Naive B cell (primary cell): ENCODE measurements at regions not wholly inside any gene's neighbourhood (a gene's known extent, or its start where the extent isn't known, plus 50 kb on each side); places are given as distances from the start of the nearest gene placed in this dataset.

Experiments
- ATAC-seq, 2 donors: fragments of 150-1000 bp; cut with Tn5 transposase; 2 replicates each; pipeline ENCODE4 v1.10.0; 2021; ENCODE audit warnings: low read depth in 2 of 2, mild to moderate bottlenecking in 2 of 2, moderate library complexity in 2 of 2
- DNase-seq: peaks from one replicate; pipeline ENCODE4 v3.0.0; 2022
- H3K27ac Mint-ChIP-seq, 6 donors: one replicate each; pipeline ENCODE4 v1.8.0; 2020 to 2022; ENCODE audit warnings: mild to moderate bottlenecking in 6 of 6, mixed read lengths in 6 of 6, moderate library complexity in 5 of 6, inconsistent platforms in 2 of 6
- H3K27me3 Mint-ChIP-seq, 3 donors: one replicate each; pipeline ENCODE4 v1.8.0; 2021 to 2022; ENCODE audit warnings: mixed read lengths in 3 of 3, mild to moderate bottlenecking in 1 of 3
- H3K36me3 Mint-ChIP-seq, 2 donors: one replicate each; pipeline ENCODE4 v1.8.0; 2020 to 2022; ENCODE audit warnings: mixed read lengths in 2 of 2, inconsistent platforms in 1 of 2, mild to moderate bottlenecking in 1 of 2
- H3K4me1 Mint-ChIP-seq, 3 donors: one replicate each; pipeline ENCODE4 v1.8.0; 2020 to 2022; ENCODE audit warnings: mixed read lengths in 3 of 3, inconsistent platforms in 1 of 3, mild to moderate bottlenecking in 1 of 3, moderate library complexity in 1 of 3
- H3K4me3 Mint-ChIP-seq, 8 donors: one replicate each; pipeline ENCODE4 v1.8.0; 2020 to 2022; ENCODE audit warnings: mild to moderate bottlenecking in 8 of 8, mixed read lengths in 8 of 8, moderate library complexity in 8 of 8, inconsistent platforms in 2 of 8
- H3K9me3 Mint-ChIP-seq, 7 donors: one replicate each; pipeline ENCODE4 v1.8.0; 2020 to 2022; ENCODE audit warnings: mixed read lengths in 7 of 7, mild to moderate bottlenecking in 5 of 7, inconsistent platforms in 2 of 7, moderate library complexity in 1 of 7

- Mint-ChIP-seq H3K4me3 (no peak overlapping the region), H3K27ac (no peak overlapping the region), H3K9me3 (peaks cover 0 to 5% (median under 1%) of the 10 kb centered on the region in 7 donors), H3K27me3 (no peaks in the 10 kb centered on the region), H3K4me1 (no peaks in the 10 kb centered on the region), H3K36me3 (no peaks in the 10 kb centered on the region)
- no peak for ATAC-seq
- no peak for DNase-seq
These were observed 1396.5 kb upstream of the AGA start for GRCh38 chr4:178838776-178839175.

- Mint-ChIP-seq H3K27ac (no peak overlapping the region), H3K4me3 (no peak overlapping the region), H3K36me3 (no peaks in the 10 kb centered on the region), H3K27me3 (no peaks in the 10 kb centered on the region), H3K9me3 (peaks cover 0 to 3% (median 0%) of the 10 kb centered on the region in 7 donors), H3K4me1 (no peaks in the 10 kb centered on the region)
- DNase-seq (no peak), ATAC-seq (no peak)
These were observed 1414.0 kb upstream of the AGA start for GRCh38 chr4:178856139-178856800.

- no peaks in the 10 kb centered on the region for H3K36me3 Mint-ChIP-seq
- no peaks in the 10 kb centered on the region for H3K27me3 Mint-ChIP-seq
- peaks cover 0 to 4% (median 0%) of the 10 kb centered on the region in 7 donors for H3K9me3 Mint-ChIP-seq
These were observed 1429.2 kb upstream of the AGA start for GRCh38 chr4:178871476-178871875.

GRCh38 chr4:178881937-178882336 is 1439.7 kb upstream of the AGA start:
- H3K27ac Mint-ChIP-seq = no peak overlapping the region
- peaks cover 6 to 27% (median 14%) of the 10 kb centered on the region in 7 donors for H3K9me3 Mint-ChIP-seq
- no peaks in the 10 kb centered on the region for H3K4me1 Mint-ChIP-seq
- peak overlapping the region in 1 of 8 donors; percentile 13 for H3K4me3 Mint-ChIP-seq
- no peak for ATAC-seq
- H3K27me3 Mint-ChIP-seq = no peaks in the 10 kb centered on the region
- DNase-seq = no peak
- H3K36me3 Mint-ChIP-seq = no peaks in the 10 kb centered on the region

More at GRCh38 chr4:178871476-178871875, 1429.2 kb upstream of the AGA start:
- Mint-ChIP-seq H3K27ac (no peak overlapping the region), H3K4me3 (no peak overlapping the region), H3K4me1 (no peaks in the 10 kb centered on the region)
- ATAC-seq (no peak), DNase-seq (no peak)

- no peaks in the 10 kb centered on the region for H3K4me1 Mint-ChIP-seq
- no peaks in the 10 kb centered on the region for H3K36me3 Mint-ChIP-seq
- peaks cover 0 to 11% (median 2%) of the 10 kb centered on the region in 7 donors for H3K9me3 Mint-ChIP-seq
- H3K27ac Mint-ChIP-seq = no peak overlapping the region
- DNase-seq (no peak), ATAC-seq (no peak)
- H3K4me3 Mint-ChIP-seq = no peak overlapping the region
- H3K27me3 Mint-ChIP-seq = no peaks in the 10 kb centered on the region
These were observed 1451.9 kb upstream of the AGA start for GRCh38 chr4:178894126-178894525.

GRCh38 chr4:178899084-178899483 is 1456.8 kb upstream of the AGA start:
- Mint-ChIP-seq H3K9me3 (peaks cover 0 to 8% (median 0%) of the 10 kb centered on the region in 7 donors), H3K27ac (no peak overlapping the region), H3K27me3 (no peaks in the 10 kb centered on the region), H3K4me1 (no peaks in the 10 kb centered on the region), H3K36me3 (no peaks in the 10 kb centered on the region), H3K4me3 (no peak overlapping the region)
- DNase-seq (no peak), ATAC-seq (no peak)

- H3K27me3 Mint-ChIP-seq = no peaks in the 10 kb centered on the region
- ATAC-seq (no peak), DNase-seq (no peak)
- H3K36me3 Mint-ChIP-seq = no peaks in the 10 kb centered on the region
- no peak overlapping the region for H3K4me3 Mint-ChIP-seq
- no peaks in the 10 kb centered on the region for H3K4me1 Mint-ChIP-seq
- no peak overlapping the region for H3K27ac Mint-ChIP-seq
- H3K9me3 Mint-ChIP-seq = peaks cover 0 to 5% (median 0%) of the 10 kb centered on the region in 7 donors
These were observed 1475.5 kb upstream of the AGA start for GRCh38 chr4:178917756-178918155.

GRCh38 chr4:178937130-178937529 is 1494.9 kb upstream of the AGA start:
- Mint-ChIP-seq H3K27me3 (no peaks in the 10 kb centered on the region), H3K4me1 (no peaks in the 10 kb centered on the region)

GRCh38 chr4:178941975-178942374 is 1499.7 kb upstream of the AGA start:
- Mint-ChIP-seq H3K4me1 (no peaks in the 10 kb centered on the region), H3K27ac (no peak overlapping the region), H3K4me3 (no peak overlapping the region), H3K9me3 (peaks cover 0 to 16% (median 0%) of the 10 kb centered on the region in 7 donors), H3K36me3 (no peaks in the 10 kb centered on the region), H3K27me3 (no peaks in the 10 kb centered on the region)
- DNase-seq (no peak), ATAC-seq (no peak)

More at GRCh38 chr4:178937130-178937529, 1494.9 kb upstream of the AGA start:
- DNase-seq (no peak), ATAC-seq (no peak)
- Mint-ChIP-seq H3K9me3 (peaks cover 0 to 12% (median 4%) of the 10 kb centered on the region in 7 donors), H3K4me3 (no peak overlapping the region), H3K27ac (no peak overlapping the region), H3K36me3 (no peaks in the 10 kb centered on the region)

GRCh38 chr4:178953447-178954120 is 1511.3 kb upstream of the AGA start:
- Mint-ChIP-seq H3K27me3 (no peaks in the 10 kb centered on the region), H3K9me3 (peaks cover 3 to 11% (median 5%) of the 10 kb centered on the region in 7 donors), H3K27ac (peak overlapping the region in 1 of 6 donors; percentile 24), H3K36me3 (no peaks in the 10 kb centered on the region), H3K4me1 (no peaks in the 10 kb centered on the region), H3K4me3 (no peak overlapping the region)
- DNase-seq (no peak), ATAC-seq (no peak)

GRCh38 chr4:178955614-178956013 is 1513.4 kb upstream of the AGA start:
- Mint-ChIP-seq H3K4me3 (no peak overlapping the region), H3K27me3 (no peaks in the 10 kb centered on the region), H3K4me1 (no peaks in the 10 kb centered on the region), H3K36me3 (no peaks in the 10 kb centered on the region), H3K27ac (no peak overlapping the region), H3K9me3 (peaks cover 4 to 14% (median 5%) of the 10 kb centered on the region in 7 donors)
- DNase-seq (no peak), ATAC-seq (no peak)

GRCh38 chr4:178958725-178959440 is 1516.6 kb upstream of the AGA start:
- ATAC-seq (no peak), DNase-seq (no peak)
- Mint-ChIP-seq H3K36me3 (no peaks in the 10 kb centered on the region), H3K4me3 (no peak overlapping the region), H3K27me3 (no peaks in the 10 kb centered on the region), H3K9me3 (peaks cover 4 to 18% (median 7%) of the 10 kb centered on the region in 7 donors), H3K4me1 (no peaks in the 10 kb centered on the region), H3K27ac (no peak overlapping the region)

- Mint-ChIP-seq H3K27me3 (no peaks in the 10 kb centered on the region), H3K9me3 (peaks cover 0 to 9% (median 7%) of the 10 kb centered on the region in 7 donors), H3K27ac (no peak overlapping the region), H3K4me1 (no peaks in the 10 kb centered on the region), H3K4me3 (no peak overlapping the region), H3K36me3 (no peaks in the 10 kb centered on the region)
- no peak for ATAC-seq
- no peak for DNase-seq
These were observed 1521.3 kb upstream of the AGA start for GRCh38 chr4:178963446-178964045.
